Liver (tissue), 3 donors: ENCODE measurements at regions not wholly inside any gene's neighbourhood (a gene's known extent, or its start where the extent isn't known, plus 50 kb on each side); places are given as distances from the start of the nearest gene placed in this dataset.

Experiments
- ATF3 ChIP-seq: IDR thresholded peaks from 2 replicates; pipeline ENCODE4 v1.6.1; 2016; ENCODE audit warnings: antibody characterized with exemption
- CTCF ChIP-seq: fragments of 150-350 bp; IDR thresholded peaks from 2 replicates; pipeline ENCODE4 v1.5.1; 2017; ENCODE audit warnings: improper control_type of control experiment, low read depth, low read length; ENCODE audit not compliant: missing input control
- FOXA2 ChIP-seq: IDR thresholded peaks from 2 replicates; pipeline ENCODE4 v1.6.1; 2016; ENCODE audit warnings: antibody characterized with exemption
- MAX ChIP-seq: IDR thresholded peaks from 2 replicates; pipeline ENCODE4 v1.6.1; 2016; ENCODE audit warnings: antibody characterized with exemption
- NR2F2 ChIP-seq: IDR thresholded peaks from 2 replicates; pipeline ENCODE4 v1.6.1; 2016; ENCODE audit warnings: antibody characterized with exemption
- REST ChIP-seq: IDR thresholded peaks from 2 replicates; pipeline ENCODE4 v1.6.1; 2016; ENCODE audit warnings: antibody characterized with exemption, mild to moderate bottlenecking
- TAF1 ChIP-seq: conservative IDR thresholded peaks from 2 replicates; pipeline ENCODE4 v1.6.1; 2016; ENCODE audit warnings: antibody characterized with exemption, mild to moderate bottlenecking
- YY1 ChIP-seq: IDR thresholded peaks from 2 replicates; pipeline ENCODE4 v1.6.1; 2016; ENCODE audit warnings: antibody characterized with exemption, mild to moderate bottlenecking
- ZBTB33 ChIP-seq: IDR thresholded peaks from 2 replicates; pipeline ENCODE4 v1.6.1; 2016; ENCODE audit warnings: antibody characterized with exemption
- donor health status: healthy.
- donor health status: healthy.

GRCh38 chr21:41626021-41626420, 118.1 kb upstream of the TMPRSS2 start:
- TF ChIP-seq CTCF (no peak), ATF3 (no peak), TAF1 (no peak), MAX (no peak), REST (no peak), YY1 (no peak), ZBTB33 (no peak), FOXA2 (no peak), NR2F2 (no peak)
